Mesendoderm (in vitro differentiated cells): ENCODE measurements at regions not wholly inside any gene's neighbourhood (a gene's known extent, or its start where the extent isn't known, plus 50 kb on each side); places are given as distances from the start of the nearest gene placed in this dataset.

Experiments
- DNase-seq: peaks from one replicate; pipeline ENCODE4 v3.0.0; 2013
- H2AK5ac ChIP-seq: 2 replicates; pipeline ENCODE4 v1.6.1; 2013; ENCODE audit warnings: low read length, inconsistent platforms
- H2BK120ac ChIP-seq: 2 replicates; pipeline ENCODE4 v1.6.1; 2013; ENCODE audit warnings: low read depth, mild to moderate bottlenecking, low read length, moderate library complexity, mixed read lengths
- H2BK15ac ChIP-seq: replicated peaks from 2 replicates; pipeline ENCODE4 v1.6.1; 2013; ENCODE audit warnings: low read depth, mild to moderate bottlenecking, moderate library complexity
- H2BK5ac ChIP-seq: 2 replicates; pipeline ENCODE4 v1.6.1; 2013; ENCODE audit warnings: low read length, inconsistent platforms
- H3K18ac ChIP-seq: 2 replicates; pipeline ENCODE4 v1.6.1; 2013; ENCODE audit warnings: mild to moderate bottlenecking, low read length, mixed read lengths
- H3K23ac ChIP-seq: one replicate; pipeline ENCODE4 v1.6.1; 2013; ENCODE audit warnings: low read length
- H3K27ac ChIP-seq: 2 replicates; pipeline ENCODE4 v1.5.1; 2013; ENCODE audit warnings: low read depth, mild to moderate bottlenecking, inconsistent platforms, low read length, moderate library complexity
- H3K27me3 ChIP-seq: 2 replicates; pipeline ENCODE4 v1.6.1; 2013; ENCODE audit warnings: low read length, control low read depth, mild to moderate bottlenecking, inconsistent platforms; ENCODE audit not compliant: insufficient read depth, poor library complexity
- H3K36me3 ChIP-seq: 2 replicates; pipeline ENCODE4 v1.6.1; 2013; ENCODE audit warnings: low read length, inconsistent platforms; ENCODE audit not compliant: control insufficient read depth, insufficient read depth
- H3K4ac ChIP-seq: one replicate; pipeline ENCODE4 v1.6.1; 2013; ENCODE audit warnings: low read depth, mild to moderate bottlenecking, low read length, moderate library complexity
- H3K4me1 ChIP-seq: 2 replicates; pipeline ENCODE4 v1.6.1; 2013; ENCODE audit warnings: low read depth, low read length, inconsistent platforms; ENCODE audit not compliant: control insufficient read depth
- H3K4me2 ChIP-seq: 2 replicates; pipeline ENCODE4 v1.6.1; 2013; ENCODE audit warnings: low read length
- H3K4me3 ChIP-seq: 2 replicates; pipeline ENCODE4 v1.5.1; 2013; ENCODE audit warnings: mild to moderate bottlenecking, low read length
- H3K56ac ChIP-seq: one replicate; pipeline ENCODE4 v1.6.1; 2013; ENCODE audit warnings: low read length
- H3K79me1 ChIP-seq: 2 replicates; pipeline ENCODE4 v1.6.1; 2013; ENCODE audit warnings: low read length, inconsistent platforms
- H3K79me2 ChIP-seq: 2 replicates; pipeline ENCODE4 v1.6.1; 2013; ENCODE audit warnings: mild to moderate bottlenecking, low read length; ENCODE audit not compliant: control insufficient read depth, insufficient read depth
- H3K9ac ChIP-seq: 2 replicates; pipeline ENCODE4 v1.6.1; 2013; ENCODE audit warnings: low read length, inconsistent platforms
- H4K5ac ChIP-seq: one replicate; pipeline ENCODE4 v1.6.1; 2013; ENCODE audit warnings: low read length
- H4K8ac ChIP-seq: one replicate; pipeline ENCODE4 v1.6.1; 2013; ENCODE audit warnings: low read depth, mild to moderate bottlenecking, control low read depth, low read length, moderate library complexity
- WGBS: extraction: QIAGEN DNeasy Blood & Tissue Kit; methylation state at CpG from one replicate; pipeline ENCODE4 v1.1.7; 2013; ENCODE audit warnings: low lambda C conversion rate, missing lambda C conversion rate; ENCODE audit not compliant: insufficient coverage; ENCODE audit errors: extremely low coverage; 5-methylcytosine and 5-hydroxymethylcytosine counted together

DNA sequence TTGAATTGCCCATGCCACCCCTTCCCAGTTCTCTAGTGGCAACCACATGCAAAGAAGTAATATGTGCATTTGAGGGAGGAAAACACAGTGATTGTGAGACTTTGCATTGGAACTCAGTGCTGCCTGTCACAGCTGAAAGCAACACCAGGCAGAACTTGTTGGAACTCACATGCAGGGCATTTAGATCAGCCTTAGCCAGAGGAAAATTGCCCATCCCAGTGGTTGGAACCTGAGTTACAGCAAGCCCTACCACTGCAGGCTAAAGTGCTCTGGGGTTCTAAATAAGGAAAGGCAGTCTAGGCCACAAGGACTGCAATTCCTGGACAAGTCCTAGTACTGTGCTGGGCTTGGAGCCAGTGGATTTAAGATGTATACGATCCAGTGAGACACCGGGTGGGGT is 245.3 kb upstream of the UFL1 start:
- Histone ChIP-seq H3K36me3 (no peaks in the 10 kb centered on the region), H2BK5ac (no peak overlapping the region), H3K4me3 (no peak overlapping the region), H3K79me1 (no peaks in the 10 kb centered on the region), H2AK5ac (no peak overlapping the region), H2BK15ac (no peak overlapping the region), H3K9ac (no peak overlapping the region), H3K4ac (no peak overlapping the region), H4K5ac (no peak overlapping the region), H3K23ac (no peak overlapping the region), H4K8ac (no peak overlapping the region), H3K4me1 (no peaks in the 10 kb centered on the region), H3K4me2 (no peak overlapping the region), H3K27me3 (no peaks in the 10 kb centered on the region), H3K79me2 (no peaks in the 10 kb centered on the region), H3K18ac (no peak overlapping the region), H3K27ac (no peak overlapping the region), H3K56ac (no peak overlapping the region), H2BK120ac (no peak overlapping the region)
- no CpG with 5 or more reads among the region's 2 CpGs for whole genome bisulfite sequencing
- DNase-seq = no peak

- H3K4me2 ChIP-seq = no peak overlapping the region
- no peaks in the 10 kb centered on the region for H3K27me3 ChIP-seq
- H3K23ac ChIP-seq = no peak overlapping the region
- no peak overlapping the region for H3K27ac ChIP-seq
- no peak overlapping the region for H2BK15ac ChIP-seq
- no peak overlapping the region for H2BK120ac ChIP-seq
- H3K4me3 ChIP-seq = no peak overlapping the region
- H2AK5ac ChIP-seq = no peak overlapping the region
- H3K4me1 ChIP-seq = no peaks in the 10 kb centered on the region
- H3K4ac ChIP-seq = no peak overlapping the region
- no peaks in the 10 kb centered on the region for H3K79me1 ChIP-seq
- H3K56ac ChIP-seq = no peak overlapping the region
- no peak overlapping the region for H3K9ac ChIP-seq
- H3K18ac ChIP-seq = no peak overlapping the region
- H2BK5ac ChIP-seq = no peak overlapping the region
- H4K5ac ChIP-seq = no peak overlapping the region
- DNase-seq = no peak
- H4K8ac ChIP-seq = no peak overlapping the region
- no peaks in the 10 kb centered on the region for H3K36me3 ChIP-seq
- H3K79me2 ChIP-seq = no peaks in the 10 kb centered on the region
Observed at GRCh38 chr6:96276856-96277255, 244.8 kb upstream of the UFL1 start.

GRCh38 chr6:96279084-96279483 is 242.5 kb upstream of the UFL1 start:
- Histone ChIP-seq H4K5ac (no peak overlapping the region), H3K27me3 (no peaks in the 10 kb centered on the region), H3K36me3 (no peaks in the 10 kb centered on the region), H3K4me1 (no peaks in the 10 kb centered on the region), H3K18ac (no peak overlapping the region), H3K9ac (no peak overlapping the region), H2AK5ac (no peak overlapping the region), H3K79me1 (no peaks in the 10 kb centered on the region), H4K8ac (no peak overlapping the region), H3K56ac (no peak overlapping the region), H3K4ac (no peak overlapping the region), H3K4me3 (no peak overlapping the region), H2BK5ac (no peak overlapping the region), H3K27ac (no peak overlapping the region), H2BK15ac (no peak overlapping the region), H3K23ac (no peak overlapping the region), H3K4me2 (no peak overlapping the region), H2BK120ac (no peak overlapping the region), H3K79me2 (no peaks in the 10 kb centered on the region)
- no peak for DNase-seq
- WGBS = no CpG with 5 or more reads among the region's 1 CpG

DNA sequence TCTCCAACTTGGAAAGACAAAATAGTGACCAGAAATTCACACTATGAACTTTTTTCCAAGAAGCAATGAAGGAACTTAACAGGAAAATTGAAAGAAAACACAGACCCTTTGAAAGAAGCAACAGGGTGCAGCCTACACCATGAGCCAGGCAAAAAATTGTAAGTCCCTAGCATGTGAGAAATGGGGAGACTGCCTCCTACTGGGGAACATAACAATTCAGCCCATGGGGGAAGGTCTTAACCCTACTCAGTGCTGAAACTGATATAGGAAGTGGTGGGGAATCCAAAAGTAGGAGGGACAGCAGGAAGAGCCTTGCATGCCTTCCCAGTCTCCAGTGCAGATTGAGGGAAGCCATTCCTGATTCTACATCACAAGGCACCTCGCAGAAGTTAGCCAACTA is 235.1 kb upstream of the UFL1 start:
- Histone ChIP-seq H2BK5ac (no peak overlapping the region), H3K4me2 (no peak overlapping the region), H3K18ac (no peak overlapping the region), H3K23ac (no peak overlapping the region), H4K8ac (no peak overlapping the region), H4K5ac (no peak overlapping the region), H2BK15ac (no peak overlapping the region), H3K79me1 (no peaks in the 10 kb centered on the region), H3K27ac (no peak overlapping the region), H3K4ac (no peak overlapping the region), H2AK5ac (no peak overlapping the region), H3K36me3 (no peaks in the 10 kb centered on the region), H3K4me1 (no peaks in the 10 kb centered on the region), H3K79me2 (no peaks in the 10 kb centered on the region), H3K27me3 (no peaks in the 10 kb centered on the region), H3K9ac (no peak overlapping the region), H3K56ac (no peak overlapping the region), H2BK120ac (no peak overlapping the region), H3K4me3 (no peak overlapping the region)
- no CpG with 5 or more reads among the region's 1 CpG for WGBS
- DNase-seq = peak; percentile 34

DNA sequence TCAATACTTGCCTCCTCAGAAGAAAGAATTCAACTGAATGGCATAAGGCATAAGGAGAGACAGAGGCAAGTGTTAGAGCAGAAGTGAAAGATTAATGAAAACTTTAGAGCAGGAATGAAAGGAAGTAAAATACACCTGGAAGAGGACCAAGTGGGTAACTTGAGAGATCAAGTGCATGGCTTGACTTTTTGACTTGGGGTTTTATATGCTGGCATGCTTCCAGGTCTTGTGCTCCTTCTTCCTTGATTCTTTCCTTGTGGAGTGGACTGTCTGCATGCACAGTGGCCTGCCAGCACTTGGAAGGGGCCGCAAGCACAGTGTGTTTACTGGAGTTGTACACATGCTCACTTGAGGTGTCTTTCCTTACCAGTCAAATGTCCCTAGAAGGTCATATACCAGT is 222.1 kb upstream of the UFL1 start:
- WGBS = no CpG with 5 or more reads among the region's 1 CpG

DNA sequence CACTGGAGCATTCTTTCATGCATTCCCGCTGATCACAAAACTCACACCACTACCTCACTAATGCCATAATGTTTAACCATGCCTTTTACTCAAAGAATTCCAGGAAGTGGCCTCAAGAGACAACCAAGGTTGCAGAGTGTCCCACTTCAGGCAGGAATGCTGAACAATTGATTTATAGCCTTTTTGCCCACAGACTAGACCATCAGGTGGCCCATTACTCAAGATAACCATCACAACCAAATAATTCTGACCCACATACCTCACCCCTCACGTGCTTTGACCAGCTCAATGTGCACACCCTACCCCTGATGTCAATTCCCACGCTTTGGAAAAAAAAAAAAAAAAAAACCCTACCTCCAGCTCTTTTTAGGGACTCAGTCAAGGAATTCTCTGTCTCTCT is 220.6 kb upstream of the UFL1 start:
- no peak overlapping the region for H3K4me3 ChIP-seq
- H2BK120ac ChIP-seq = no peak overlapping the region
- no peak overlapping the region for H3K18ac ChIP-seq
- no peak overlapping the region for H4K8ac ChIP-seq
- peak; percentile 28 for DNase-seq
- no peak overlapping the region for H3K9ac ChIP-seq
- H2AK5ac ChIP-seq = no peak overlapping the region
- no peak overlapping the region for H3K4me2 ChIP-seq
- no peaks in the 10 kb centered on the region for H3K79me1 ChIP-seq
- no peak overlapping the region for H3K4ac ChIP-seq
- H3K23ac ChIP-seq = no peak overlapping the region
- H3K56ac ChIP-seq = no peak overlapping the region
- no peaks in the 10 kb centered on the region for H3K36me3 ChIP-seq
- no peak overlapping the region for H3K27ac ChIP-seq
- H3K27me3 ChIP-seq = no peaks in the 10 kb centered on the region
- no peak overlapping the region for H2BK5ac ChIP-seq
- H3K79me2 ChIP-seq = no peaks in the 10 kb centered on the region
- no peak overlapping the region for H2BK15ac ChIP-seq
- no peaks in the 10 kb centered on the region for H3K4me1 ChIP-seq
- WGBS = no CpG with 5 or more reads among the region's 3 CpGs
- no peak overlapping the region for H4K5ac ChIP-seq

More for the DNA sequence above, 222.1 kb upstream of the UFL1 start:
- no peak overlapping the region for H3K4ac ChIP-seq
- no peak overlapping the region for H2AK5ac ChIP-seq
- H2BK120ac ChIP-seq = no peak overlapping the region
- H3K36me3 ChIP-seq = no peaks in the 10 kb centered on the region
- H3K4me3 ChIP-seq = no peak overlapping the region
- no peaks in the 10 kb centered on the region for H3K4me1 ChIP-seq
- H2BK5ac ChIP-seq = no peak overlapping the region
- no peak overlapping the region for H3K18ac ChIP-seq
- no peak overlapping the region for H3K4me2 ChIP-seq
- H2BK15ac ChIP-seq = no peak overlapping the region
- H3K27ac ChIP-seq = no peak overlapping the region
- H3K27me3 ChIP-seq = no peaks in the 10 kb centered on the region
- no peak overlapping the region for H4K8ac ChIP-seq
- no peaks in the 10 kb centered on the region for H3K79me1 ChIP-seq
- no peak overlapping the region for H3K9ac ChIP-seq
- H3K56ac ChIP-seq = no peak overlapping the region
- no peak overlapping the region for H4K5ac ChIP-seq
- DNase-seq = no peak
- no peak overlapping the region for H3K23ac ChIP-seq
- no peaks in the 10 kb centered on the region for H3K79me2 ChIP-seq
